ENCODE measurements at regions not wholly inside any gene's neighbourhood (a gene's known extent, or its start where the extent isn't known, plus 50 kb on each side); places are given as distances from the start of the nearest gene placed in this dataset.

GRCh38 chr12:4056910-4057845 lies 184.0 kb upstream of the PARP11 start:
- DNase-seq (ENCODE audit: extremely low read depth in 1 of 2, low read depth in 1 of 2), result no peak

GRCh38 chr12:4054630-4055029 lies 181.4 kb upstream of the PARP11 start:
- DNase-seq (ENCODE audit: extremely low read depth in 1 of 2, low read depth in 1 of 2), result no peak

GRCh38 chr12:4052691-4053090 lies 179.5 kb upstream of the PARP11 start:
- DNase-seq (ENCODE audit: extremely low read depth in 1 of 2, low read depth in 1 of 2), result no peak

- DNase-seq (ENCODE audit: extremely low read depth in 1 of 2, low read depth in 1 of 2), result no peak
These were observed 178.4 kb upstream of the PARP11 start for GRCh38 chr12:4051596-4051995.

- no peak for DNase-seq (ENCODE audit: extremely low read depth in 1 of 2, low read depth in 1 of 2)
These were observed 177.1 kb upstream of the PARP11 start for GRCh38 chr12:4050340-4050739.

GRCh38 chr12:4049298-4050080 lies 176.3 kb upstream of the PARP11 start:
- DNase-seq (ENCODE audit: extremely low read depth in 1 of 2, low read depth in 1 of 2), result no peak

GRCh38 chr12:4047421-4047820 lies 174.2 kb upstream of the PARP11 start:
- no peak for DNase-seq (ENCODE audit: extremely low read depth in 1 of 2, low read depth in 1 of 2)

GRCh38 chr12:4046495-4046840 lies 173.3 kb upstream of the PARP11 start:
- no peak for DNase-seq (ENCODE audit: extremely low read depth in 1 of 2, low read depth in 1 of 2)

- DNase-seq (ENCODE audit: extremely low read depth in 1 of 2, low read depth in 1 of 2), result no peak
These were observed 172.7 kb upstream of the PARP11 start for GRCh38 chr12:4045786-4046494.

GRCh38 chr12:4044736-4045730 lies 171.8 kb upstream of the PARP11 start:
- no peak for DNase-seq (ENCODE audit: extremely low read depth in 1 of 2, low read depth in 1 of 2)

- no peak for DNase-seq (ENCODE audit: extremely low read depth in 1 of 2, low read depth in 1 of 2)
These were observed 170.9 kb upstream of the PARP11 start for GRCh38 chr12:4044101-4044500.

GRCh38 chr12:4041187-4041885 lies 168.1 kb upstream of the PARP11 start:
- DNase-seq (ENCODE audit: extremely low read depth in 1 of 2, low read depth in 1 of 2), result no peak

- no peak for DNase-seq (ENCODE audit: extremely low read depth in 1 of 2, low read depth in 1 of 2)
These were observed 166.7 kb upstream of the PARP11 start for GRCh38 chr12:4039931-4040330.

GRCh38 chr12:4037747-4038312 lies 164.6 kb upstream of the PARP11 start:
- no peak for DNase-seq (ENCODE audit: extremely low read depth in 1 of 2, low read depth in 1 of 2)

- DNase-seq (ENCODE audit: extremely low read depth in 1 of 2, low read depth in 1 of 2), result no peak
These were observed 163.6 kb upstream of the PARP11 start for GRCh38 chr12:4036671-4037271.

- no peak for DNase-seq (ENCODE audit: extremely low read depth in 1 of 2, low read depth in 1 of 2)
These were observed 161.7 kb upstream of the PARP11 start for GRCh38 chr12:4034921-4035320.

- DNase-seq (ENCODE audit: extremely low read depth in 1 of 2, low read depth in 1 of 2), result no peak
These were observed 159.9 kb upstream of the PARP11 start for GRCh38 chr12:4032924-4033615.

- no peak for DNase-seq (ENCODE audit: extremely low read depth in 1 of 2, low read depth in 1 of 2)
These were observed 158.6 kb upstream of the PARP11 start for GRCh38 chr12:4031703-4032291.

All from stimulated activated CD8-positive, alpha-beta memory T cell treated with anti-CD3 and anti-CD28 coated beads, Interleukin-7, amount 100 ng/mL, for 48 hours (primary cell).